ENCODE measurements at regions not wholly inside any gene's neighbourhood (a gene's known extent, or its start where the extent isn't known, plus 50 kb on each side); places are given as distances from the start of the nearest gene placed in this dataset.

DNA sequence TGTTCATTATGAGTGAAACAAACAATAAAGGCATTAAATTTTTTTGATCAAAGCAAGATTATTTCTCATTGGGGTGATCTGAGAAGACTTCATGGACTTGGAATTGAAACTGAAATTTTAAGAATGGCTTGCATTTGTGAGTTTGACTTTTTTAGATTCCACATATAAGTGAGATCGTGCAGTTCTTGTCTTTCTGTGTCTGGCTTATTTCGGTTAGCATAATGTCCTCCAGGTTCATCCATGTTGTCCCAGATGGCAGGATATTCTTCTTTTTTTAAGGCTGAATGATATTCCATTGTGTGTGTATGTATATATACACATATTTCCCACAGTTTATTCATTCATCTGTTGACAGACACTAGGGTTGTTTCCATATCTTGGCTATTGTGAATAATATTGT, 716.5 kb downstream of the PRELID2 start:
- no peak for DNase-seq (ENCODE audit: low read depth)
- no peak for TF ChIP-seq CTCF (IDR thresholded peaks at IDR 0.05; ENCODE audit: insufficient read depth, low read length)
- no peak overlapping the region for H3K4me3 ChIP-seq (ENCODE audit: low read depth, low read length)

DNA sequence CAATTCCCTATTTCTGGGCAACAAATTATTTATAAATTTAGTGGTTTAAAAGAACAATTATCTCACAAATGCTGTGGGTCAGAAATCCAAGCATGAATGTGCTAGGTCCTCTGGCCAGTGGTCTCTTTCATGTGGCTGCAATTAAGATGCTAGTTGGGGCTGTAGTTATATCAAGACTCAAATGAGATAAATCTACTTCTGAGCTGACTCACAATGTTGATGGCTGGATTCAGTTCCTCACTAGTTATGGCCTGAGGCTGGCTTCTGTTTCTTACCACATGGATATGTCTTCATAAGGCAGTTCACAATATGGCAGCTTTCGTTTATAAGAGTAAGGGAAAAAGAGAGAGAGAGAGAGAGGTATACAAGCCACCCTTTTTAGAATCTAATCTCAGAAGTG, 717.0 kb downstream of the PRELID2 start:
- no peak for DNase-seq (ENCODE audit: low read depth)

GRCh38 chr5:145117285-145117684, 717.9 kb downstream of the PRELID2 start:
- TF ChIP-seq CTCF (IDR thresholded peaks at IDR 0.05; ENCODE audit: insufficient read depth, low read length) = no peak
- no peak overlapping the region for H3K4me3 ChIP-seq (ENCODE audit: low read depth, low read length)
- DNase-seq (ENCODE audit: low read depth) = no peak

More for the DNA sequence above, 717.0 kb downstream of the PRELID2 start:
- TF ChIP-seq CTCF (IDR thresholded peaks at IDR 0.05; ENCODE audit: insufficient read depth, low read length) = no peak
- no peak overlapping the region for H3K4me3 ChIP-seq (ENCODE audit: low read depth, low read length)

DNA sequence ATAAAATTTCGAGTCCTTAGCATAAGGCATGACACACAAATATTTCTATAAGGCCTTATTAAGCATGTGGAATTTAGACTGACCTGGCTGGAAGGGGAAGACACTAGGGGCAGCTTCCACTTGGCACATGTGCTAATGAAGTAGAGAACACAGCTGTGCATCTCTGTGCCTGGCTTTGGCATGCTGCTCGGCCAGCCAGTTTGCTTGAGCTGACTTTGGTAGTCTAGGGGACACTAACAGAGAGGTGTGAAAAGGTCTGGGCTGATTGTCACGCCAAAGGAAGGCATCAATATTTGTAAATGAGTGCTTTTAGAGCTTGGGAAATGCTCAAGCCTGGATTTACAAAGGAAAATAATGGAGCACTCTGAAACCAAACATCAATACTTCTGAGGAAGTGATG, 723.7 kb downstream of the PRELID2 start:
- TF ChIP-seq CTCF (IDR thresholded peaks at IDR 0.05; ENCODE audit: insufficient read depth, low read length) = no peak
- H3K4me3 ChIP-seq (ENCODE audit: low read depth, low read length) = no peak overlapping the region
- DNase-seq (ENCODE audit: low read depth) = no peak

DNA sequence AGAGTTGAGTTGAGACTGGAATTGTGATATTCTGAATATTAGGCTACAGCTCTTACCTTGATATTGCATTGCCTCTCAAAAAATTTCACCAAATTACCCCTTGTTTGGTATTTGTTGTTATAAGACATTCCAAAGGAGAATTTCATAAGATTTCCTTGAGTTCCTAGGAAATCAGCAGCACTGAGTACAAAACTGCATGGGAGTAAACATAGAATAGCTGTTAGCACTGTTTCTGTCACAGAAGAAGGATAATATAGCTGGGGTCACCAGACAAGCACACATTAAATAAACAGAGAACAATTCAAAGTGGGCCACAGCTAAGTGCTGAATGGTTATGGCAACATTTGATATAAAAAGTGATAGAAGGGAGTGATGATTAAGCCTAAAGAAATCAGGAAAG, 724.3 kb downstream of the PRELID2 start:
- DNase-seq (ENCODE audit: low read depth) = peak; percentile 34
- TF ChIP-seq CTCF (IDR thresholded peaks at IDR 0.05; ENCODE audit: insufficient read depth, low read length) = no peak
- no peak overlapping the region for H3K4me3 ChIP-seq (ENCODE audit: low read depth, low read length)

GRCh38 chr5:145110181-145110580, 725.0 kb downstream of the PRELID2 start:
- no peak for TF ChIP-seq CTCF (IDR thresholded peaks at IDR 0.05; ENCODE audit: insufficient read depth, low read length)
- H3K4me3 ChIP-seq (ENCODE audit: low read depth, low read length) = no peak overlapping the region
- no peak for DNase-seq (ENCODE audit: low read depth)

DNA sequence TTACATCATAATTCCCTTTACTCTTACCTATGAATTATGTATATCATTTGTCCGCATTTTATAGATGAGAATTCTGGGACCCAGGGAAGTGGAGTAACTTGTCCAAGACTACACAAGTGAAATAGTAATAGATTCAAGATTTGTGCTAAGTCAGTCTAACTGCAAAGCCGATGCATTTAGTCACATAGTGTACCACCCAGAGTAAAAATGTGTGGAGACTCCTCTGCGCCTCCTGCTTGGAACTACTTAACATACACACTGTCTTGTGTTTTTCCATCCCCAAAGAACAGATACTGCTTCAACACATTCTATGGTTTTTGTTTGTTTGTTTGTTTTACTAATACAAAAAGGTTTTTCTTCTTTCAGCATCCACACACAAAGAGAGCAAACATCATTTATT, 729.8 kb downstream of the PRELID2 start:
- TF ChIP-seq CTCF (IDR thresholded peaks at IDR 0.05; ENCODE audit: insufficient read depth, low read length) = no peak
- H3K4me3 ChIP-seq (ENCODE audit: low read depth, low read length) = no peak overlapping the region
- DNase-seq (ENCODE audit: low read depth) = no peak
